IgD-negative memory B cell (primary cell): ENCODE measurements at regions not wholly inside any gene's neighbourhood (a gene's known extent, or its start where the extent isn't known, plus 50 kb on each side); places are given as distances from the start of the nearest gene placed in this dataset.

Source experiments
- H3K27ac Mint-ChIP-seq, 3 donors: one replicate each; pipeline ENCODE4 v1.8.0; 2020 to 2022; ENCODE audit warnings: mild to moderate bottlenecking in 3 of 3, mixed read lengths in 3 of 3, moderate library complexity in 1 of 3
- H3K27me3 Mint-ChIP-seq: one replicate; pipeline ENCODE4 v1.8.0; 2021; ENCODE audit warnings: mixed read lengths
- H3K36me3 Mint-ChIP-seq: one replicate; pipeline ENCODE4 v1.8.0; 2020; ENCODE audit warnings: mild to moderate bottlenecking, mixed read lengths
- H3K4me1 Mint-ChIP-seq, 3 donors: one replicate each; pipeline ENCODE4 v1.8.0; 2020 to 2022; ENCODE audit warnings: mixed read lengths in 3 of 3, mild to moderate bottlenecking in 1 of 3
- H3K4me3 Mint-ChIP-seq, 4 donors: one replicate each; pipeline ENCODE4 v1.8.0; 2020 to 2022; ENCODE audit warnings: mild to moderate bottlenecking in 4 of 4, mixed read lengths in 4 of 4, moderate library complexity in 3 of 4
- H3K9me3 Mint-ChIP-seq, 3 donors: one replicate each; pipeline ENCODE4 v1.8.0; 2020 to 2021; ENCODE audit warnings: mixed read lengths in 3 of 3, mild to moderate bottlenecking in 1 of 3

- Mint-ChIP-seq H3K4me1 (peaks cover 0 to 6% (median 2%) of the 10 kb centered on the region in 3 donors), H3K4me3 (no peak overlapping the region), H3K36me3 (peaks cover 9% of the 10 kb centered on the region), H3K9me3 (peaks cover 3 to 12% (median 9%) of the 10 kb centered on the region in 3 donors), H3K27me3 (peaks cover 10% of the 10 kb centered on the region), H3K27ac (peak overlapping the region in 1 of 3 donors; percentile 39)
Observed at GRCh38 chr17:51373489-51374152, 113.3 kb downstream of the UTP18 start.

- H3K36me3 Mint-ChIP-seq, result peaks cover 7% of the 10 kb centered on the region
- peaks cover 3 to 12% (median 9%) of the 10 kb centered on the region in 3 donors for H3K9me3 Mint-ChIP-seq
- H3K27me3 Mint-ChIP-seq, result peaks cover 10% of the 10 kb centered on the region
- H3K4me1 Mint-ChIP-seq, result peaks cover 0 to 6% (median 2%) of the 10 kb centered on the region in 3 donors
- no peak overlapping the region for H3K27ac Mint-ChIP-seq
- peak overlapping the region in 1 of 4 donors; percentile 20 for H3K4me3 Mint-ChIP-seq
Observed at GRCh38 chr17:51374209-51374608, 113.9 kb downstream of the UTP18 start.

DNA sequence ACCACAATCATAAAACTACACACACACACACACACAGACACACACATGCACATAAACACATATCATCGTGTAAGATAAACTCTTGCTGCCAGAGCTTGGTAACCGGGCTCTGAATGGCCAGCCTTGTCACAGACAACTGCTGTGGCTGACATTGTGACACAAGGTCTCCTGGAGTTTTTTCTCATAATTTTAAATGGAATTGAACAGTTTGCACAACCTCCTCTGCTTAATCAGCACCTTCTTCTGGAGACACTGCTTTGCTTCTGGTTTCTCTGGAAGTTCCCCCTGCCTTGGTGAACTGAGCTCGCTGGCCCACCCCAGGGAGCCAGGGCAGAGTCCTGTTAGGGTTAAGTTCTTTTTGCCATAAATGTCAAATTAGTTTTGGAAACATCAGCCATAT, 115.4 kb downstream of the UTP18 start:
- Mint-ChIP-seq H3K27ac (no peak overlapping the region), H3K4me1 (peaks cover 0 to 6% (median 2%) of the 10 kb centered on the region in 3 donors), H3K9me3 (peaks cover 3 to 12% (median 9%) of the 10 kb centered on the region in 3 donors), H3K36me3 (peaks cover 7% of the 10 kb centered on the region), H3K27me3 (peaks cover 5% of the 10 kb centered on the region), H3K4me3 (no peak overlapping the region)

- peaks cover 3 to 10% (median 9%) of the 10 kb centered on the region in 3 donors for H3K9me3 Mint-ChIP-seq
- H3K4me3 Mint-ChIP-seq, result peak overlapping the region in 1 of 4 donors; percentile 20
- peaks cover 5% of the 10 kb centered on the region for H3K36me3 Mint-ChIP-seq
- peaks cover 0 to 6% (median 2%) of the 10 kb centered on the region in 3 donors for H3K4me1 Mint-ChIP-seq
- H3K27me3 Mint-ChIP-seq, result peaks cover 4% of the 10 kb centered on the region
- H3K27ac Mint-ChIP-seq, result no peak overlapping the region
Observed at GRCh38 chr17:51376739-51377138, 116.4 kb downstream of the UTP18 start.

DNA sequence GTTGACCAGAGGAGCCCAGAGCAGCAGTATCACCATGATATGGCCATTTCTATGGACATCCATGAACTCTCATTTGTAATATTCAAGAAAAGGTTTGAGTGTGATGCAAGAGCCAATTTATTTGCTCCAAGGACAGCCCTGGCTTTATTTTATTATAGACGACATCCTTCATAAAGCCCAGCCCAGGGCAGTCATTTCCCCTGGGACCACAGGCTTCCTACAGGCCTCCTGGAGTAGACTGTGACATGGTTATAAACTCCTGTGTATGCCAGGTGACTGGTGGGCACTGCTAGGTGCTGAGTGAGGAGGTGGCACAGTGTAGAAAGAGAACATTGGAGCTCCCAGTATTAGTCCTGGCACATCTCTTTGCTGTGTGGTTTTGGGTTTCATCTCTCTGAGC, 120.9 kb downstream of the UTP18 start:
- Mint-ChIP-seq H3K27ac (no peak overlapping the region), H3K4me3 (no peak overlapping the region), H3K27me3 (peaks cover 6% of the 10 kb centered on the region), H3K9me3 (no peaks in the 10 kb centered on the region), H3K4me1 (no peaks in the 10 kb centered on the region), H3K36me3 (no peaks in the 10 kb centered on the region)

DNA sequence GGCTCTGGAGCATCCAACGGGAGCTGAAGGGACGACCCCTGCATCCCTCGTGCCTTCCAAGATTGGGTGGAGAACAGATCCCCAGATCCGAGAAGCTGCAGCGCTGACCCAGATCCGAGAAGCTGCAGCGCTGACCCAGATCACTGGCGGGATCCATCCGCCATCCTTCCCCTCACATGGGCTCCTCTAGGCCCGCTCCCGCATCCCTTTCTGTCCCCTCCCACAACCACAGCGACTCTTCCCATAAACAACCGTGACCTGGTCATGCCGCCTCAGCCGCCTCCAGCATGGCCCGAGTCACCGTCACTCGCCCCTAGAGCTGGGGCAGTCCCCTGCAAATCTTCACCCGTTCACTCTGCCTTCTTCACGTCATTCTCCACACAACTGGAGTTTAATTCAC, 124.9 kb downstream of the UTP18 start:
- no peak overlapping the region for H3K4me3 Mint-ChIP-seq
- no peaks in the 10 kb centered on the region for H3K36me3 Mint-ChIP-seq
- H3K4me1 Mint-ChIP-seq, result peaks cover 0 to 1% (median 0%) of the 10 kb centered on the region in 3 donors
- no peak overlapping the region for H3K27ac Mint-ChIP-seq
- H3K27me3 Mint-ChIP-seq, result peaks cover 9% of the 10 kb centered on the region
- H3K9me3 Mint-ChIP-seq, result no peaks in the 10 kb centered on the region

GRCh38 chr17:51387582-51387981, 127.2 kb downstream of the UTP18 start:
- Mint-ChIP-seq H3K27me3 (peaks cover 11% of the 10 kb centered on the region), H3K4me3 (no peak overlapping the region), H3K4me1 (peaks cover 0 to 1% (median 0%) of the 10 kb centered on the region in 3 donors), H3K36me3 (no peaks in the 10 kb centered on the region), H3K9me3 (no peaks in the 10 kb centered on the region), H3K27ac (peak overlapping the region in 1 of 3 donors; percentile 4)

DNA sequence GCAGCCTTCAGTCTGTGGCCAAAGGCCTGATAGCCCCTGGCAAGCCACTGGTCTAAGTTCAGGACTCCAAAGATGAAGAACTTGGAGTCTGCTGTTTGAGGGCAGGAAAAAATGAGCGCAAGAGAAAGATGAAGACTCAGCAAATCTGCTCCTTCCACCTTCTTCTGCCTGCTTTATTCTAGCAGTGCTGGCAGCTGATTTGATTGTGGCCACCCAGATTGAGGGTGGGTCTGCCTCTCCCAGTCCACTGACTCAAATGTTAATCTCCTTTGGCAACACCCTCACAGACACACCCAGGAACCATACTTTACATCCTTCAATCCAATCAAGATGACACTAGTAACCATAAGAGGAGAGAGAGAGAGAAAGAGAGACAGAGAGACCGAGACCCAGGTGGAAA, 127.6 kb downstream of the UTP18 start:
- Mint-ChIP-seq H3K27me3 (peaks cover 11% of the 10 kb centered on the region), H3K4me1 (peaks cover 0 to 1% (median 0%) of the 10 kb centered on the region in 3 donors), H3K27ac (peak overlapping the region in 1 of 3 donors; percentile 4), H3K9me3 (no peaks in the 10 kb centered on the region), H3K36me3 (no peaks in the 10 kb centered on the region), H3K4me3 (no peak overlapping the region)

DNA sequence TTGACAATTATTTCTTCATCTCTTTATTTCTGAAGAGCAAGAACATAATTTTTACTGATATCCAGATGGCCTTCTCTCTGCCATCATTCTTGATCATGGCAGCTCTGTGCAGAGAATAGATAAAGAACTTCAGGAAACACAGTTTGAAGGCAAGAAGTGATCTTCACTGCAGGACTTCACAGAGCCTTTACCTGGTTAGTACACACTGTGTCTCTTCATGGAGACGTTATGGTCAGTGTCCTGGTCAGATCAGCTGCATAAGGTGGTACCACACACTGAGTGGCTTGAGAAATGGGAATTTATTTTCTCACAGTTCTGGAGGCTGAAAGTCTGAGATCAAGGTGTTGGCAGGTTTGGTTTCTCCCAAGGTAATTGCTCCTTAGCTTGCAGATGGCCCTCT, 129.5 kb downstream of the UTP18 start:
- H3K4me1 Mint-ChIP-seq, result peaks cover 0 to 1% (median 0%) of the 10 kb centered on the region in 3 donors

DNA sequence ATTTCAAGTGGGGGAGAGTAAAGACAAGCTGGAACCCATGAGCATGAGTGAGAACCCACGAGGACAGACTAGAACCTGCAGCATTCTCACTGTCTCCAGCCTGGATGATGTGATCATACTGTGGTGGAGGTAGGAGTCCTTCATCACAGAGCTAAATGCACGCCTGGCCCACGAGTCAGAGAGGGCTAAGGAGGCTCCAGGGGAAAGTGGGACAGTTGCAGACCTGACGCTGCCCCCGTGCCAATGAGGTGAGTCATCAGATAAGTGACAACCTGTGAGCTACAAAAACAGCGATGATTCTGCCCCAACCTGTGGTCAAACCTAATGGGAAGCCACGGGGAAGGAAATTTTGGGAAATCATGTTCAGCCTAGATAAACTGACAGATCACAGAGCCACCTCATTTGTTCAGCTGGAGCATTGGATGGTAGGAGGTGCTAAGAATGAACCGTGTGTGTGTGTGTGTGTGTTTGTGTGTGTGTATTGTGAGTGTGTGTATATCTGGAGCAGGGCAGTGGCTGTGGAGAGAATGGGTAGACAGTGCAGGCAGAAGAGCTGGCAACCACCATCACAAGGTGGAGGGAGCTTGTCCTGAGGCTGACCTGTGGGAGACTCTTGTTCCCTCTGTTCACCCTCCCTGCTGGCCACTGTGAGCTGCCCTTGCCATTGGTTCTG, 131.8 kb downstream of the UTP18 start:
- H3K4me1 Mint-ChIP-seq, result peaks cover 0 to 1% (median 0%) of the 10 kb centered on the region in 3 donors
- peaks cover 7% of the 10 kb centered on the region for H3K27me3 Mint-ChIP-seq
- no peaks in the 10 kb centered on the region for H3K9me3 Mint-ChIP-seq
- H3K4me3 Mint-ChIP-seq, result no peak overlapping the region
- H3K36me3 Mint-ChIP-seq, result no peaks in the 10 kb centered on the region
- no peak overlapping the region for H3K27ac Mint-ChIP-seq

More for the DNA sequence above, 129.5 kb downstream of the UTP18 start:
- H3K9me3 Mint-ChIP-seq, result no peaks in the 10 kb centered on the region
- H3K27ac Mint-ChIP-seq, result no peak overlapping the region
- peaks cover 7% of the 10 kb centered on the region for H3K27me3 Mint-ChIP-seq
- no peak overlapping the region for H3K4me3 Mint-ChIP-seq
- no peaks in the 10 kb centered on the region for H3K36me3 Mint-ChIP-seq

DNA sequence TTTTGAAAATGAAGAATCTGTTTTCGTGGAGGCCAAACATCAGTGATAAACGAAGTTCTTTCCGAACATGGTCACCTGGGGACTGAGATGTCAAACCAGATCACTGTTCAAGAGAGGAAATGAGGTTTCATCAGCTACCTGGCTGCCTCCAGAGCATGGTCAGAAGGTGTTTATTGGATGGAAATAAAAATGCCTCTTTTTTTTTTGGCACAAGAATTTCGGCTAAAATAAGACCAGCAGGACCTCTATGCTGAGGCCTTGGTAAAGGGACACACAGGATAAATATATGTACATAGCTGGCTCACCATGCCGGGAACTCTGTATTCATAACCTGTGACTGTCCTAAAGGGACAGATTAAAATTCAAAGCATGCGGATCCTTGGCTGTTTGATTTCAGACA, 135.3 kb downstream of the UTP18 start:
- Mint-ChIP-seq H3K4me3 (no peak overlapping the region), H3K9me3 (peaks cover 0 to 4% (median 0%) of the 10 kb centered on the region in 3 donors), H3K36me3 (no peaks in the 10 kb centered on the region), H3K27me3 (peaks cover 5% of the 10 kb centered on the region), H3K4me1 (no peaks in the 10 kb centered on the region), H3K27ac (no peak overlapping the region)

- Mint-ChIP-seq H3K9me3 (peaks cover 0 to 4% (median 0%) of the 10 kb centered on the region in 3 donors), H3K4me3 (no peak overlapping the region), H3K27me3 (peaks cover 3% of the 10 kb centered on the region), H3K36me3 (no peaks in the 10 kb centered on the region), H3K4me1 (no peaks in the 10 kb centered on the region), H3K27ac (no peak overlapping the region)
Observed at GRCh38 chr17:51397361-51398127, 137.2 kb downstream of the UTP18 start.

DNA sequence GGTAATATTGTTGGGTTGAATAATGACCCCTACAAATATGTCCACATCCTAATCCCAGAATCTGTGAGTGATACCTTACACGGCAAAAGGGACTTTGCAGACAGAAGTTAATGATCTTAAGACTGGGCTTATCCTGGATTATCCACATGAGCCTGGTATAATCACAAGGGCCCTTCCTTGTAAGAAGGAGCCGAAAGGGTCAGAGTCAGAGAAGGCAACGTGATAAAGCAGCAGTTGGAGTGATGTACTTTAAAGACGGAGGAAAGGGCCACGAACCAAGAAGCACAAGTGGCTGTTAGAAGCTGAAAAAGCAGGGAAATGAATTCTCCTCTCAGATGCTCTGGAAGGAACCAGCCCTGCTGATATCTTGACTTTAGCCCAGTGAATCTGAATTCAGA, 137.8 kb downstream of the UTP18 start:
- Mint-ChIP-seq H3K4me3 (no peak overlapping the region), H3K27ac (no peak overlapping the region), H3K36me3 (no peaks in the 10 kb centered on the region), H3K27me3 (peaks cover 3% of the 10 kb centered on the region), H3K9me3 (peaks cover 0 to 4% (median 0%) of the 10 kb centered on the region in 3 donors), H3K4me1 (no peaks in the 10 kb centered on the region)

DNA sequence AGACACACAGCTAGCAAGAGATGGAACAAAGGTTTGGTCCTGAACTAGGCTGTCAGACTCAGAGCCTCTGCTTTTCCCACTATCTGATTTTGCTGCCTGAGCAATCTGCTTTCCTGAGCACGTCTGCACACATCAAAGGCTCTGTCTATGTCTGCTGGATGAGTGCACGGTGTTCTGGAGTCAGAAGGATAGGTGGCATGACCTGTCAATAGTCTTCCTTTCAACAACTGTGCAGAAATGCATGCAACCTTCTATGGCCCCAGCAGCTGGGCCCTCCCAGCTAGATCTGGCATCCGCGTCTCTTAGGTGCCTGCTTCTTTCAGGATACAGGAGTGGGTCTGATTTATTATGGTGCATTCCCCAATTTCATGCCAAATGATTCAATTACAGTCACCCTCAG, 138.3 kb downstream of the UTP18 start:
- peaks cover 3% of the 10 kb centered on the region for H3K27me3 Mint-ChIP-seq

GRCh38 chr17:51401279-51401678, 140.9 kb downstream of the UTP18 start:
- no peak overlapping the region for H3K4me3 Mint-ChIP-seq
- peaks cover 5% of the 10 kb centered on the region for H3K27me3 Mint-ChIP-seq
- H3K36me3 Mint-ChIP-seq, result no peaks in the 10 kb centered on the region
- no peaks in the 10 kb centered on the region for H3K4me1 Mint-ChIP-seq
- H3K27ac Mint-ChIP-seq, result no peak overlapping the region
- peaks cover 0 to 4% (median 0%) of the 10 kb centered on the region in 3 donors for H3K9me3 Mint-ChIP-seq

More for the DNA sequence above, 138.3 kb downstream of the UTP18 start:
- Mint-ChIP-seq H3K4me1 (no peaks in the 10 kb centered on the region), H3K4me3 (no peak overlapping the region), H3K36me3 (no peaks in the 10 kb centered on the region), H3K27ac (no peak overlapping the region), H3K9me3 (peaks cover 0 to 4% (median 0%) of the 10 kb centered on the region in 3 donors)
